ENCODE measurements at regions not wholly inside any gene's neighbourhood (a gene's known extent, or its start where the extent isn't known, plus 50 kb on each side); places are given as distances from the start of the nearest gene placed in this dataset.
A peak's percentile ranks its signal among the peaks of the same experiment; 100 is the strongest.

DNA sequence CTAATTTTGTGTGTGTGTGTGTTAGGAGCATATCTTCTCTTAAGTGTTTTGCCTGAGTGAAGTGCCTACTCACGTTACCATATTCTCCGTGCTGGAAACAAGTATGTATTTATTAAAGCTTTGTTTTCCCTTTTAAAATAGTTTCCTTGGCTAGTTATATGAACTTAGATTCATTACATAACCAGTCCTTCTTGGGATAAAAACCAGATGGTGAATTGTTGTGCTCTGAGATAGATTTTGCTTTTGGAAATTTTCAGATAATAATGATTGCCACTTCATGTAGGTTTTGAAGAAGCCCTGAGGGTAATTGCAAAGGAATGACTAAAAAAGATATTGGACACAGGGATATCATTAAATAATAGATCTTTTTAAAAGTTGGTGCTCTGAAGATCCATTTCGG, 390.2 kb upstream of the SGO1 start:
- DNase-seq (ENCODE audit: low read depth) = no peak
- H3K4me3 ChIP-seq (ENCODE audit: low read length) = no peak overlapping the region
- TF ChIP-seq, protein P1, sequence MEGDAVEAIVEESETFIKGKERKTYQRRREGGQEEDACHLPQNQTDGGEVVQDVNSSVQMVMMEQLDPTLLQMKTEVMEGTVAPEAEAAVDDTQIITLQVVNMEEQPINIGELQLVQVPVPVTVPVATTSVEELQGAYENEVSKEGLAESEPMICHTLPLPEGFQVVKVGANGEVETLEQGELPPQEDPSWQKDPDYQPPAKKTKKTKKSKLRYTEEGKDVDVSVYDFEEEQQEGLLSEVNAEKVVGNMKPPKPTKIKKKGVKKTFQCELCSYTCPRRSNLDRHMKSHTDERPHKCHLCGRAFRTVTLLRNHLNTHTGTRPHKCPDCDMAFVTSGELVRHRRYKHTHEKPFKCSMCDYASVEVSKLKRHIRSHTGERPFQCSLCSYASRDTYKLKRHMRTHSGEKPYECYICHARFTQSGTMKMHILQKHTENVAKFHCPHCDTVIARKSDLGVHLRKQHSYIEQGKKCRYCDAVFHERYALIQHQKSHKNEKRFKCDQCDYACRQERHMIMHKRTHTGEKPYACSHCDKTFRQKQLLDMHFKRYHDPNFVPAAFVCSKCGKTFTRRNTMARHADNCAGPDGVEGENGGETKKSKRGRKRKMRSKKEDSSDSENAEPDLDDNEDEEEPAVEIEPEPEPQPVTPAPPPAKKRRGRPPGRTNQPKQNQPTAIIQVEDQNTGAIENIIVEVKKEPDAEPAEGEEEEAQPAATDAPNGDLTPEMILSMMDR (IDR thresholded peaks at IDR 0.05; ENCODE audit: insufficient read depth, low read depth, low read length, missing control alignments) = no peak

DNA sequence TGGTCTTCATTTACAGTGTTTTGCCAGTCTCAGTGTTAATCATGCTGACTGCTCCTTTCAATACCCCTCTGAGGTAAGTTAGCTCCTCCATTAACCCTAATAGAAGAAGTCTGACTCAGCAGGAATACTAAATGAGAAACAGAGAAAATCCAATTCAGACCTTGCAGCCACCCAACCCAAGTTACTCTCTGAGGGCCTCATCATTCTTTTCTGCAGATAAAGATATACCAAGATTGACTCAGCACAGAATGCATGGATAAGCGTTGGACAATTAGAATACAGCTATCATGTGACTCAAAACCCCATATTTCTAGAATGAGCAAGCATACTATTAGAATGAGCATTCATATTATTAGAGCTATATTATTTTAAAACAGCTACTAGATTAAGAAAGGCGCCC, 389.1 kb upstream of the SGO1 start:
- TF ChIP-seq, protein P1 (IDR thresholded peaks at IDR 0.05; ENCODE audit: insufficient read depth, low read depth, low read length, missing control alignments) = no peak
- DNase-seq (ENCODE audit: low read depth) = peak; percentile 43
- H3K4me3 ChIP-seq (ENCODE audit: low read length) = no peak overlapping the region

- TF ChIP-seq, protein P1 (IDR thresholded peaks at IDR 0.05; ENCODE audit: insufficient read depth, low read depth, low read length, missing control alignments) = no peak
- DNase-seq (ENCODE audit: low read depth) = peak; percentile 30
- no peak overlapping the region for H3K4me3 ChIP-seq (ENCODE audit: low read length)
These were observed 388.7 kb upstream of the SGO1 start for GRCh38 chr3:20574746-20575145.

- TF ChIP-seq, protein P1 (IDR thresholded peaks at IDR 0.05; ENCODE audit: insufficient read depth, low read depth, low read length, missing control alignments) = no peak
- no peak for DNase-seq (ENCODE audit: low read depth)
- no peak overlapping the region for H3K4me3 ChIP-seq (ENCODE audit: low read length)
These were observed 387.2 kb upstream of the SGO1 start for GRCh38 chr3:20573175-20573574.

DNA sequence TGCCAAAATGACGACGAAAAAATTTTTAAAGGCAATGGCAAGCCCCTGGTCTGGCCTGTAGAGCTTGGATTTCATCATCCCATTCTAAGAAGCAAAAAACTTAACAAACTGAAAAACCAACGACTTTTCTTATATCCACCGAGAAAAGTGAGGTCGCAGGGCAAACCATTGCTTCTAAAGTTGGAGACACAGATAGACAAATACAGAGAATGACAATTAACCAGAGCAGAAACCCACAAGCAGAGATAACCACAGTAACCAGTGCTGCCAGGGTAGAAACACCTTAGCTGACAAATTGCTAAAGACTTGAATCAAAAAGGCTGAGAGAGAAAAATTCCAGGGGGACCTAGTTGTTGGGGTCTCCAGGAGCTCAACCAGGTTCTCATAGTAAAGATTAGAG, 386.5 kb upstream of the SGO1 start:
- TF ChIP-seq, protein P1 (IDR thresholded peaks at IDR 0.05; ENCODE audit: insufficient read depth, low read depth, low read length, missing control alignments) = no peak
- DNase-seq (ENCODE audit: low read depth) = no peak
- H3K4me3 ChIP-seq (ENCODE audit: low read length) = no peak overlapping the region

DNA sequence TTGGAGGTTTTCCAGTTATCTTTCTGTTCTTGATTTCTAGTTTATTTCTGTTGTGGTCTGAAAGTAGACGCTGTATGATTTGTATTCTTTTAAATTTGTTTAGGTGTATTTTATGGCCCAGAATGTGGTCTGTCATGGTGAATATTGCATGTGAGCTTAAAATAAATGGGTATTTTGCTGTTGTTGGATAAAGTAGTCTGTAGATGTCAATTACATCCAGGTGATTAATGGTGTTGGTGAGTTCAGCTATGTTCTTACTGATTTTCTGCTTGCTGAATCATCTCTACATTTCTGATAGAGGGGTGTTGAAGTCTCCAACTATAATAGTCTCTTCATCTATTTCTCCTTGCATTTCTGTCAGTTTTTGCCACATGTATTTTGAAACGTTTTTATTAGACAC, 383.3 kb upstream of the SGO1 start:
- DNase-seq (ENCODE audit: low read depth) = no peak

DNA sequence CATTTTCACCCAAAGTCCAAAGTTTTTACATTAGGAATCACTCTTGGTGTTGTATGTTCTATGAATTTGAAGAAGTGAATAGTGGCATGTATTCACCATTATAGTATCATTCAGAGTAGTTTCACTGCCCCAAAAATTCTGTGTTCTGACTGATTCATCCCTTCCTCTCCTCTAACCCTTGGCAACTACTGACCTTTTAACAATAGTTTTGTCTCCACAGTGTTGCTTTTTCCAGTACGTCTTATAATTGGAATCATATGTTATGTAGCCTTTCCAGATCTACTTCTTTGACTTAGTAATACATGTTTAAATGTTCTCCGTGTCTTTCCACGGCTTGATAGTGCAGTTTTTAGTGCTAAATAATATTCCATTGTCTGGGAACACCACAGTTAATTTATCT, 379.0 kb upstream of the SGO1 start:
- H3K4me3 ChIP-seq (ENCODE audit: low read length) = no peak overlapping the region
- TF ChIP-seq, protein P1 (IDR thresholded peaks at IDR 0.05; ENCODE audit: insufficient read depth, low read depth, low read length, missing control alignments) = no peak
- DNase-seq (ENCODE audit: low read depth) = no peak

More for the DNA sequence above, 383.3 kb upstream of the SGO1 start:
- TF ChIP-seq, protein P1 (IDR thresholded peaks at IDR 0.05; ENCODE audit: insufficient read depth, low read depth, low read length, missing control alignments) = no peak
- no peak overlapping the region for H3K4me3 ChIP-seq (ENCODE audit: low read length)

Measured in epithelial cell of esophagus (primary cell).